ENCODE measurements at regions not wholly inside any gene's neighbourhood (a gene's known extent, or its start where the extent isn't known, plus 50 kb on each side); places are given as distances from the start of the nearest gene placed in this dataset.

- Histone ChIP-seq H4K20me1 (no peaks in the 10 kb centered on the region), H3K27ac (no peak overlapping the region), H3K4me3 (no peak overlapping the region), H3K4me1 (no peaks in the 10 kb centered on the region), H3K9me3 (replicated peaks in 1 of 11) (peaks cover 0 to 10% (median 0%) of the 10 kb centered on the region in 11 experiments; a peak in 3 of 22 replicates), H3K27me3 (no peaks in the 10 kb centered on the region), H3K9ac (no peak overlapping the region), H3K4me2 (no peak overlapping the region), H3K36me3 (no peaks in the 10 kb centered on the region)
- TF ChIP-seq Cebpa-rat (IDR thresholded peaks at IDR 0.05): no peak
Observed at GRCh38 chr6:170483413-170483812, 69.7 kb downstream of the PSMB1 start.

- H4K20me1 ChIP-seq: no peaks in the 10 kb centered on the region
- H3K9me3 ChIP-seq (replicated peaks in 1 of 11): peaks cover 0 to 10% (median 0%) of the 10 kb centered on the region in 11 experiments; a peak in 3 of 22 replicates
- no peaks in the 10 kb centered on the region for H3K4me1 ChIP-seq
- H3K27me3 ChIP-seq: no peaks in the 10 kb centered on the region
- H3K4me2 ChIP-seq: no peak overlapping the region
- no peak overlapping the region for H3K27ac ChIP-seq
- no peak overlapping the region for H3K9ac ChIP-seq
- no peaks in the 10 kb centered on the region for H3K36me3 ChIP-seq
- no peak overlapping the region for H3K4me3 ChIP-seq
- TF ChIP-seq Cebpa-rat (IDR thresholded peaks at IDR 0.05): no peak
Observed at GRCh38 chr6:170480050-170480692, 72.9 kb downstream of the PSMB1 start.

- no peak for TF ChIP-seq Cebpa-rat (IDR thresholded peaks at IDR 0.05)
- Histone ChIP-seq H3K4me3 (no peak overlapping the region), H3K27me3 (no peaks in the 10 kb centered on the region), H3K27ac (no peak overlapping the region), H3K4me2 (no peak overlapping the region), H4K20me1 (no peaks in the 10 kb centered on the region), H3K9ac (no peak overlapping the region), H3K4me1 (no peaks in the 10 kb centered on the region), H3K36me3 (no peaks in the 10 kb centered on the region), H3K9me3 (replicated peaks in 1 of 11) (no peaks in the 10 kb centered on the region)
Observed at GRCh38 chr6:170476360-170476759, 76.7 kb downstream of the PSMB1 start.

- no peak overlapping the region for H3K4me2 ChIP-seq
- H4K20me1 ChIP-seq: no peaks in the 10 kb centered on the region
- no peaks in the 10 kb centered on the region for H3K4me1 ChIP-seq
- no peak overlapping the region for H3K27ac ChIP-seq
- no peak overlapping the region for H3K9ac ChIP-seq
- H3K4me3 ChIP-seq: no peak overlapping the region
- no peak for TF ChIP-seq Cebpa-rat (IDR thresholded peaks at IDR 0.05)
- H3K9me3 ChIP-seq (replicated peaks in 1 of 11): 0 out of 22 replicates have a peak, but pooled peaks cover 0 to 6% (median 0%) of the 10 kb centered on the region in 11 experiments
- no peaks in the 10 kb centered on the region for H3K36me3 ChIP-seq
- no peaks in the 10 kb centered on the region for H3K27me3 ChIP-seq
Observed at GRCh38 chr6:170475118-170475517, 78.0 kb downstream of the PSMB1 start.

GRCh38 chr6:170473801-170474200 is 79.3 kb downstream of the PSMB1 start:
- TF ChIP-seq Cebpa-rat (IDR thresholded peaks at IDR 0.05): no peak

GRCh38 chr6:170473301-170473717 is 79.8 kb downstream of the PSMB1 start:
- Histone ChIP-seq H3K4me1 (no peaks in the 10 kb centered on the region), H3K4me3 (no peak overlapping the region), H4K20me1 (no peaks in the 10 kb centered on the region), H3K36me3 (no peaks in the 10 kb centered on the region), H3K4me2 (no peak overlapping the region), H3K27me3 (no peaks in the 10 kb centered on the region), H3K9me3 (replicated peaks in 1 of 11) (peaks cover 2 to 16% (median 8%) of the 10 kb centered on the region in 11 experiments), H3K9ac (no peak overlapping the region), H3K27ac (no peak overlapping the region)
- no peak for TF ChIP-seq Cebpa-rat (IDR thresholded peaks at IDR 0.05)

More at GRCh38 chr6:170473801-170474200, 79.3 kb downstream of the PSMB1 start:
- Histone ChIP-seq H3K9me3 (replicated peaks in 1 of 11) (peaks cover 0 to 12% (median 4%) of the 10 kb centered on the region in 11 experiments; a peak in 15 of 22 replicates), H3K4me2 (no peak overlapping the region), H3K4me1 (no peaks in the 10 kb centered on the region), H3K4me3 (no peak overlapping the region), H3K9ac (no peak overlapping the region), H3K36me3 (no peaks in the 10 kb centered on the region), H3K27me3 (no peaks in the 10 kb centered on the region), H4K20me1 (no peaks in the 10 kb centered on the region), H3K27ac (no peak overlapping the region)

- Histone ChIP-seq H3K36me3 (no peaks in the 10 kb centered on the region), H3K9ac (no peak overlapping the region), H3K4me2 (no peak overlapping the region), H3K27ac (no peak overlapping the region), H3K27me3 (no peaks in the 10 kb centered on the region), H4K20me1 (no peaks in the 10 kb centered on the region), H3K4me1 (no peaks in the 10 kb centered on the region), H3K9me3 (replicated peaks in 1 of 11) (peaks cover 14 to 32% (median 23%) of the 10 kb centered on the region in 11 experiments), H3K4me3 (no peak overlapping the region)
- no peak for TF ChIP-seq Cebpa-rat (IDR thresholded peaks at IDR 0.05)
Observed at GRCh38 chr6:170471491-170471890, 81.6 kb downstream of the PSMB1 start.

GRCh38 chr6:170470734-170471133 is 82.4 kb downstream of the PSMB1 start:
- H3K27ac ChIP-seq: no peak overlapping the region

GRCh38 chr6:170464524-170464979 is 88.6 kb downstream of the PSMB1 start:
- H3K4me3 ChIP-seq: no peak overlapping the region
- no peak overlapping the region for H3K27ac ChIP-seq
- peaks cover 8 to 13% (median 10%) of the 10 kb centered on the region in 10 experiments; a peak in 17 of 20 replicates for H3K4me1 ChIP-seq
- H3K4me2 ChIP-seq: no peak overlapping the region
- peaks cover 28 to 42% (median 37%) of the 10 kb centered on the region in 11 experiments for H3K9me3 ChIP-seq (replicated peaks in 1 of 11)
- H3K27me3 ChIP-seq: no peaks in the 10 kb centered on the region
- no peaks in the 10 kb centered on the region for H4K20me1 ChIP-seq
- TF ChIP-seq Cebpa-rat (IDR thresholded peaks at IDR 0.05): no peak
- no peak overlapping the region for H3K9ac ChIP-seq
- H3K36me3 ChIP-seq: no peaks in the 10 kb centered on the region

More at GRCh38 chr6:170470734-170471133, 82.4 kb downstream of the PSMB1 start:
- no peak overlapping the region for H3K4me3 ChIP-seq
- H3K9ac ChIP-seq: no peak overlapping the region
- peaks cover 19 to 36% (median 28%) of the 10 kb centered on the region in 11 experiments for H3K9me3 ChIP-seq (replicated peaks in 1 of 11)
- no peak for TF ChIP-seq Cebpa-rat (IDR thresholded peaks at IDR 0.05)
- H4K20me1 ChIP-seq: no peaks in the 10 kb centered on the region
- H3K36me3 ChIP-seq: no peaks in the 10 kb centered on the region
- no peaks in the 10 kb centered on the region for H3K4me1 ChIP-seq
- H3K27me3 ChIP-seq: no peaks in the 10 kb centered on the region
- H3K4me2 ChIP-seq: no peak overlapping the region

GRCh38 chr6:170464080-170464479 is 89.0 kb downstream of the PSMB1 start:
- Histone ChIP-seq H3K27ac (no peak overlapping the region), H4K20me1 (no peaks in the 10 kb centered on the region), H3K9ac (no peak overlapping the region), H3K4me3 (no peak overlapping the region), H3K36me3 (no peaks in the 10 kb centered on the region), H3K9me3 (replicated peaks in 1 of 11) (peaks cover 26 to 40% (median 35%) of the 10 kb centered on the region in 11 experiments), H3K4me1 (peaks cover 8 to 13% (median 11%) of the 10 kb centered on the region in 10 experiments; a peak in 17 of 20 replicates), H3K27me3 (no peaks in the 10 kb centered on the region), H3K4me2 (no peak overlapping the region)
- TF ChIP-seq Cebpa-rat (IDR thresholded peaks at IDR 0.05): no peak
